IgD-negative memory B cell (primary cell): ENCODE measurements at regions not wholly inside any gene's neighbourhood (a gene's known extent, or its start where the extent isn't known, plus 50 kb on each side); places are given as distances from the start of the nearest gene placed in this dataset.

Experiments used
- H3K27ac Mint-ChIP-seq, 3 donors: one replicate each; pipeline ENCODE4 v1.8.0; 2020 to 2022; ENCODE audit warnings: mild to moderate bottlenecking in 3 of 3, mixed read lengths in 3 of 3, moderate library complexity in 1 of 3
- H3K27me3 Mint-ChIP-seq: one replicate; pipeline ENCODE4 v1.8.0; 2021; ENCODE audit warnings: mixed read lengths
- H3K36me3 Mint-ChIP-seq: one replicate; pipeline ENCODE4 v1.8.0; 2020; ENCODE audit warnings: mild to moderate bottlenecking, mixed read lengths
- H3K4me1 Mint-ChIP-seq, 3 donors: one replicate each; pipeline ENCODE4 v1.8.0; 2020 to 2022; ENCODE audit warnings: mixed read lengths in 3 of 3, mild to moderate bottlenecking in 1 of 3
- H3K4me3 Mint-ChIP-seq, 4 donors: one replicate each; pipeline ENCODE4 v1.8.0; 2020 to 2022; ENCODE audit warnings: mild to moderate bottlenecking in 4 of 4, mixed read lengths in 4 of 4, moderate library complexity in 3 of 4
- H3K9me3 Mint-ChIP-seq, 3 donors: one replicate each; pipeline ENCODE4 v1.8.0; 2020 to 2021; ENCODE audit warnings: mixed read lengths in 3 of 3, mild to moderate bottlenecking in 1 of 3

GRCh38 chr2:236940916-236941520 lies 144.7 kb upstream of the COPS8 start:
- Mint-ChIP-seq H3K9me3 (no peaks in the 10 kb centered on the region), H3K27me3 (peaks cover 4% of the 10 kb centered on the region), H3K4me3 (no peak overlapping the region), H3K27ac (no peak overlapping the region), H3K4me1 (no peaks in the 10 kb centered on the region), H3K36me3 (peaks cover 4% of the 10 kb centered on the region)

- Mint-ChIP-seq H3K27ac (no peak overlapping the region), H3K9me3 (no peaks in the 10 kb centered on the region), H3K36me3 (peaks cover 4% of the 10 kb centered on the region), H3K27me3 (peaks cover 4% of the 10 kb centered on the region), H3K4me1 (no peaks in the 10 kb centered on the region), H3K4me3 (no peak overlapping the region)
These were observed 144.1 kb upstream of the COPS8 start for GRCh38 chr2:236941551-236941950.

GRCh38 chr2:236942554-236942953 lies 143.1 kb upstream of the COPS8 start:
- Mint-ChIP-seq H3K4me1 (no peaks in the 10 kb centered on the region), H3K36me3 (peaks cover 4% of the 10 kb centered on the region), H3K27me3 (peaks cover 4% of the 10 kb centered on the region)

GRCh38 chr2:236943068-236943467 lies 142.6 kb upstream of the COPS8 start:
- no peak overlapping the region for H3K4me3 Mint-ChIP-seq
- no peaks in the 10 kb centered on the region for H3K4me1 Mint-ChIP-seq
- peaks cover 2% of the 10 kb centered on the region for H3K27me3 Mint-ChIP-seq
- H3K36me3 Mint-ChIP-seq = peaks cover 4% of the 10 kb centered on the region
- H3K27ac Mint-ChIP-seq = no peak overlapping the region
- H3K9me3 Mint-ChIP-seq = no peaks in the 10 kb centered on the region

More at GRCh38 chr2:236942554-236942953, 143.1 kb upstream of the COPS8 start:
- Mint-ChIP-seq H3K9me3 (no peaks in the 10 kb centered on the region), H3K27ac (peak overlapping the region in 1 of 3 donors; percentile 48), H3K4me3 (no peak overlapping the region)

DNA sequence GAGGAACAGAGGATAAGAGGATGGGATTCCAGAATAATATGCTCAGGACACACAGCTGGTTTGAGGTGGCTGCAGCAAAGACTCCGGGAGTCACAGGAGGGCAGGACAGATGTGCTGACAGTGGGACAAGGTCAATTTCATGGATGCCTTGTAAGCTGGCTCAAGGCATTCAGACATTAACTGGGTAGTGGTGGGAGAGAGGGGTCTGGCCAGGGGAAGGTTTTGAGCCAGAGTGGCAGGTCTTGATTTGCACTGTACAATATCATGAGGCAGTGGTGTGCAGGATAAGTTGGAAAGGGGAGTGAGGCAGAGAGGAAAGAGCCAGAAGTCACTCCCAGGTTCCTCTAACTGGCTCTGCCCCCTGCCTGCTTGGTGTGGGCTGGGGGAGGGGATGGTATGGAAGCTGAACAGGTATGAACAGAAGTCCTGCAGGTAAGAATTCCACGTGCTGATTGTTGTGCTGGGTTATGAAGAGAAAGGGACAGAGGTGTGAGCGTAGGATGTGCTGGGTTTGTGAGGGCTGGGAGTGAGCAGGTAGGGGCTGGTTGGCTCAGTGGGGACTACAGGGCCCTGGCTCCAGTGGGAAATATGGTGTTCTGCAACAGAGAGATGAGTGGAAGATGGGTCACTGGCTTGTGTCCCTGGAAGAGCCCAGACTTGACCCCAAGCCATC lies 141.7 kb upstream of the COPS8 start:
- Mint-ChIP-seq H3K9me3 (no peaks in the 10 kb centered on the region), H3K36me3 (peaks cover 4% of the 10 kb centered on the region), H3K4me1 (no peaks in the 10 kb centered on the region), H3K4me3 (peak overlapping the region in 1 of 4 donors; percentile 39), H3K27ac (no peak overlapping the region), H3K27me3 (no peaks in the 10 kb centered on the region)

DNA sequence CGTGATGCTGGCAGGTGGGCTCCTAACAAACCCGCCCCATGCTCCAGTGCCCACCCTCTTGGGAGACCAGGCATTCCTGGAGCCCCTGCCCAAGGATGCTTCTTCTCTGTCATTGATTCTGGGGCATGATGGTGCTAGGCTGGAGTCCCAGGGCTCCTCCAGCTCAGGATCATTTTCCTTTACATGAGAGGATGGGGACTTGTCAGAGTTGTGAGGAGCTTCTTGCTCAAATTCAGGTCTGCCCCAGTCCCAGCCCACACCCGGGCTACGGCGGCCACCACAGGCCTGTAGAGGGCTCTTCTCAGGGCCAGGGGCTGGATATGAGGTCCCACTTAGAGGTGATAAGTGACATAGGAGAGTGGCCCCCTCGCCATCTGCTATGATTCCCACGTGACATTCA lies 141.1 kb upstream of the COPS8 start:
- no peaks in the 10 kb centered on the region for H3K9me3 Mint-ChIP-seq
- H3K27ac Mint-ChIP-seq = no peak overlapping the region
- no peaks in the 10 kb centered on the region for H3K4me1 Mint-ChIP-seq
- H3K36me3 Mint-ChIP-seq = peaks cover 4% of the 10 kb centered on the region
- H3K4me3 Mint-ChIP-seq = no peak overlapping the region
- H3K27me3 Mint-ChIP-seq = peaks cover 1% of the 10 kb centered on the region

DNA sequence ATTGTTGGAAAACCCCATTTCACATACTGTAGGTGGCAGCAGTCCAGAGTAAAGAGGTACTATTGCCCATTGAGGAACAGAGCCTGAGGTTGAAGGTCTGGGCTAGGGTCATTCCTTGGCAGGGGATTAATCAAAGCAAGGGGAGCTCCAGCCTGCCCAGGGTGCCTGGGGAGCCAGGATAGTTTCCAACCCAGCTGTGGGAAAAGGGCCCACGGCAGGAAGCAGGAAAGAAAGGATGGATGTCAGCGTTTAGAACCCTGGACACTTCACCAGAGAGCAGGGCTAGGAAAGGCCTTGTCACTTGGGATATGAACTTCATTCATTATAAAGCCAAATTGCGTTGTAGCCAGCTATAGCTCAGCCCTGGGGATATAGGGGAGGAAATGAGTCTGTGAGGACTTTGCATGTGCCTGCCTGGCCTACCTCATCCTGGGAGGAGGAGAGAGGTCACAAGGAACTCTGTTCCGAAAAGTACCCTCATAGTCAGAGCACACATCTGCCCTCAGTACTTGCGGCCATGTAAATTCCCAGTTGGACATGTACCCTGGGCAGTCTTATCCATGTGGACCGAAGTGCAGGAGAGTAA lies 140.2 kb upstream of the COPS8 start:
- Mint-ChIP-seq H3K27ac (no peak overlapping the region), H3K27me3 (peaks cover 3% of the 10 kb centered on the region), H3K4me1 (no peaks in the 10 kb centered on the region), H3K9me3 (no peaks in the 10 kb centered on the region), H3K4me3 (peak overlapping the region in 1 of 4 donors; percentile 35), H3K36me3 (peaks cover 4% of the 10 kb centered on the region)

- no peaks in the 10 kb centered on the region for H3K4me1 Mint-ChIP-seq
- peak overlapping the region in 1 of 3 donors; percentile 67 for H3K27ac Mint-ChIP-seq
- H3K36me3 Mint-ChIP-seq = peaks cover 4% of the 10 kb centered on the region
- peaks cover 0 to 9% (median 5%) of the 10 kb centered on the region in 3 donors for H3K9me3 Mint-ChIP-seq
- H3K27me3 Mint-ChIP-seq = peaks cover 6% of the 10 kb centered on the region
- no peak overlapping the region for H3K4me3 Mint-ChIP-seq
These were observed 138.8 kb upstream of the COPS8 start for GRCh38 chr2:236946871-236947270.

GRCh38 chr2:236947294-236947693 lies 138.4 kb upstream of the COPS8 start:
- no peaks in the 10 kb centered on the region for H3K4me1 Mint-ChIP-seq
- peaks cover 4% of the 10 kb centered on the region for H3K36me3 Mint-ChIP-seq
- H3K4me3 Mint-ChIP-seq = no peak overlapping the region
- peaks cover 0 to 11% (median 8%) of the 10 kb centered on the region in 3 donors for H3K9me3 Mint-ChIP-seq
- H3K27ac Mint-ChIP-seq = no peak overlapping the region
- peaks cover 6% of the 10 kb centered on the region for H3K27me3 Mint-ChIP-seq

GRCh38 chr2:236947896-236948295 lies 137.8 kb upstream of the COPS8 start:
- Mint-ChIP-seq H3K36me3 (peaks cover 4% of the 10 kb centered on the region), H3K4me3 (no peak overlapping the region), H3K4me1 (no peaks in the 10 kb centered on the region), H3K27me3 (peaks cover 6% of the 10 kb centered on the region), H3K27ac (no peak overlapping the region), H3K9me3 (peaks cover 0 to 11% (median 8%) of the 10 kb centered on the region in 3 donors)

DNA sequence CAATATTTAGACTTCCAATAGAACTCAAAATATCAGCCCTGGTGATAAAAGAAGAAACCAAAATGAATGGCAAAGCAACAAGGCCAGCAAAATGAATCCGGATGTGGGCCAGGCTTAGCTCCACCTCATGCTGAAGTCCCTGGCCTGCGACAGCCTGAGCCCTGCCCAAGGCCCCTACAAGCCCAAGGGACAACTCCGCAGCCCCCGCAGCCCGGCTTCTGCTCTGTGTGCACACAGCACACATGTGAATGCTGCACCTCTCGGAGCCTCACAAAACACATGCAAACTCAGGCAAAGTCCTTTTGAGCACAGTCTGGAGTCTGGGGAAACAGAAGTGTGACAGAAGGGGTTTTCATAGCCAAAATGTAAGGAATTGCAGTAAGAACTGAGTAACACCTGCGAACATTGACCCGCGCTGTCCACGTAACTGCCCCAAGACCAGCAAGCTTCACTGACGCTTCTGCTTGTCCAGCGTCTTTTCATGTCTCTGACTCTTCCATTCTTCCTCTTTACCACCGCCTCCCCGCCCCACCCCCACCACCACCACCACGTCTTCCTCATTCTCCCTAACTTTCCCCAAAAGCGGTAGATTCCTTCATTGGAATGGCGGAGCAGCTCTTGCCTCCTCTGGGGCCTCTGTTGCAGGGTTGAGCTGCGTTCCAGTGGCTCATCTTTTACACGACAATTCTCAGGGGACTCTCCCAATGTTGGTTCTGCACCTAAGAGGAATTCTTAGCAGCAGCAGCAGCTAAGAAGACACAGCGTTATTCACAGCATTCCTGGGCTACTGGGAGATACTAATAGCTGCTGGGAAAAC lies 136.4 kb upstream of the COPS8 start:
- Mint-ChIP-seq H3K27me3 (peaks cover 6% of the 10 kb centered on the region), H3K27ac (no peak overlapping the region), H3K9me3 (peaks cover 2 to 11% (median 8%) of the 10 kb centered on the region in 3 donors), H3K4me1 (no peaks in the 10 kb centered on the region), H3K36me3 (no peaks in the 10 kb centered on the region), H3K4me3 (no peak overlapping the region)

GRCh38 chr2:236951830-236952475 lies 133.7 kb upstream of the COPS8 start:
- H3K36me3 Mint-ChIP-seq = peaks cover 3% of the 10 kb centered on the region
- peaks cover 15% of the 10 kb centered on the region for H3K27me3 Mint-ChIP-seq
- no peaks in the 10 kb centered on the region for H3K4me1 Mint-ChIP-seq
- no peak overlapping the region for H3K27ac Mint-ChIP-seq
- H3K4me3 Mint-ChIP-seq = no peak overlapping the region
- peaks cover 2 to 11% (median 8%) of the 10 kb centered on the region in 3 donors for H3K9me3 Mint-ChIP-seq

GRCh38 chr2:236954641-236955040 lies 131.0 kb upstream of the COPS8 start:
- H3K36me3 Mint-ChIP-seq = peaks cover 3% of the 10 kb centered on the region
- H3K9me3 Mint-ChIP-seq = peaks cover 2 to 11% (median 8%) of the 10 kb centered on the region in 3 donors
- H3K27me3 Mint-ChIP-seq = peaks cover 14% of the 10 kb centered on the region
- H3K4me3 Mint-ChIP-seq = no peak overlapping the region
- H3K27ac Mint-ChIP-seq = no peak overlapping the region
- no peaks in the 10 kb centered on the region for H3K4me1 Mint-ChIP-seq

- Mint-ChIP-seq H3K4me1 (no peaks in the 10 kb centered on the region), H3K27ac (no peak overlapping the region), H3K4me3 (no peak overlapping the region), H3K9me3 (peaks cover 2 to 11% (median 8%) of the 10 kb centered on the region in 3 donors), H3K36me3 (peaks cover 3% of the 10 kb centered on the region), H3K27me3 (peaks cover 12% of the 10 kb centered on the region)
These were observed 130.1 kb upstream of the COPS8 start for GRCh38 chr2:236955521-236956030.
